Endometrial microvascular endothelial cells (primary cell): ENCODE measurements at regions not wholly inside any gene's neighbourhood (a gene's known extent, or its start where the extent isn't known, plus 50 kb on each side); places are given as distances from the start of the nearest gene placed in this dataset.

Experiments
- in situ Hi-C: cut with HindIII; loops from 2 replicates; pipeline ENCODE4 v1.10.0; 2017; ENCODE audit warnings: low sequenced_read_pairs, low pct_unique_long_range_greater_than_20kb; ENCODE audit errors: inconsistent ontology term

- in situ Hi-C loops: no loop called here
Observed at GRCh38 chr7:95718577-95719410, 53.6 kb upstream of the DYNC1I1 start.

- in situ Hi-C loops: no loop called here
Observed at GRCh38 chr7:95716357-95717122, 55.8 kb upstream of the DYNC1I1 start.

GRCh38 chr7:95715274-95715673, 57.1 kb upstream of the DYNC1I1 start:
- in situ Hi-C loops: no loop called here

GRCh38 chr7:95710711-95711110, 61.6 kb upstream of the DYNC1I1 start:
- in situ Hi-C loops: no loop called here

- in situ Hi-C loops: no loop called here
Observed at GRCh38 chr7:95700917-95701316, 71.4 kb upstream of the DYNC1I1 start.

- in situ Hi-C loops: loop anchor here (25.0 kb wide), 1 partner anchor 157 kb away; no protein-coding TSS in a partner anchor
Observed at GRCh38 chr7:95694334-95694733, 78.0 kb upstream of the DYNC1I1 start.

GRCh38 chr7:95693551-95694333, 78.6 kb upstream of the DYNC1I1 start:
- in situ Hi-C loops: loop anchor here (25.0 kb wide), 1 partner anchor 156 kb away; no protein-coding TSS in a partner anchor

- in situ Hi-C loops: loop anchor here (25.0 kb wide), 1 partner anchor 154 kb away; no protein-coding TSS in a partner anchor
Observed at GRCh38 chr7:95691464-95691863, 80.9 kb upstream of the DYNC1I1 start.

- in situ Hi-C loops: loop anchor here (25.0 kb wide), 1 partner anchor 153 kb away; no protein-coding TSS in a partner anchor
Observed at GRCh38 chr7:95690367-95690947, 81.9 kb upstream of the DYNC1I1 start.

- in situ Hi-C loops: loop anchor here (25.0 kb wide), 1 partner anchor 152 kb away; no protein-coding TSS in a partner anchor
Observed at GRCh38 chr7:95688931-95689495, 83.3 kb upstream of the DYNC1I1 start.

GRCh38 chr7:95687759-95688343, 84.5 kb upstream of the DYNC1I1 start:
- in situ Hi-C loops: loop anchor here (25.0 kb wide), 1 partner anchor 151 kb away; no protein-coding TSS in a partner anchor

GRCh38 chr7:95686109-95686508, 86.2 kb upstream of the DYNC1I1 start:
- in situ Hi-C loops: loop anchor here (25.0 kb wide), 1 partner anchor 149 kb away; no protein-coding TSS in a partner anchor

GRCh38 chr7:95684505-95684904, 87.8 kb upstream of the DYNC1I1 start:
- in situ Hi-C loops: loop anchor here (25.0 kb wide), 1 partner anchor 147 kb away; no protein-coding TSS in a partner anchor

GRCh38 chr7:95684037-95684436, 87.7 kb upstream of the PDK4 start:
- in situ Hi-C loops: loop anchor here (25.0 kb wide), 1 partner anchor 147 kb away; no protein-coding TSS in a partner anchor

- in situ Hi-C loops: loop anchor here (25.0 kb wide), 1 partner anchor 146 kb away; no protein-coding TSS in a partner anchor
Observed at GRCh38 chr7:95682913-95683312, 86.6 kb upstream of the PDK4 start.

GRCh38 chr7:95676691-95677090, 80.4 kb upstream of the PDK4 start:
- in situ Hi-C loops: loop anchor here (25.0 kb wide), 1 partner anchor 139 kb away; no protein-coding TSS in a partner anchor

- in situ Hi-C loops: loop anchor here (25.0 kb wide), 1 partner anchor 138 kb away; no protein-coding TSS in a partner anchor
Observed at GRCh38 chr7:95675632-95676031, 79.3 kb upstream of the PDK4 start.
